GM21737 (cell line): ENCODE measurements at regions not wholly inside any gene's neighbourhood (a gene's known extent, or its start where the extent isn't known, plus 50 kb on each side); places are given as distances from the start of the nearest gene placed in this dataset.

Experiments
- ATAC-seq: cut with Tn5 transposase; IDR thresholded peaks from one replicate; pipeline ENCODE4 v1.9.1; 2021; ENCODE audit warnings: mild to moderate bottlenecking, moderate library complexity; ENCODE audit not compliant: unreplicated experiment

- ATAC-seq: no peak
Observed at GRCh38 chr18:41373612-41374011, 581.4 kb upstream of the PIK3C3 start.

- ATAC-seq: no peak
Observed at GRCh38 chr18:41372046-41372665, 582.9 kb upstream of the PIK3C3 start.

- ATAC-seq: no peak
Observed at GRCh38 chr18:41371156-41372045, 583.6 kb upstream of the PIK3C3 start.

GRCh38 chr18:41370740-41371139 is 584.3 kb upstream of the PIK3C3 start:
- no peak for ATAC-seq

- ATAC-seq: no peak
Observed at GRCh38 chr18:41357708-41358107, 597.3 kb upstream of the PIK3C3 start.

GRCh38 chr18:41353777-41354528 is 601.1 kb upstream of the PIK3C3 start:
- ATAC-seq: no peak

- no peak for ATAC-seq
Observed at GRCh38 chr18:41351430-41351829, 603.6 kb upstream of the PIK3C3 start.

- ATAC-seq: no peak
Observed at GRCh38 chr18:41347057-41347456, 608.0 kb upstream of the PIK3C3 start.

- no peak for ATAC-seq
Observed at GRCh38 chr18:41343808-41344207, 611.2 kb upstream of the PIK3C3 start.

- no peak for ATAC-seq
Observed at GRCh38 chr18:41338341-41338740, 616.7 kb upstream of the PIK3C3 start.

- no peak for ATAC-seq
Observed at GRCh38 chr18:41331661-41332060, 623.4 kb upstream of the PIK3C3 start.

GRCh38 chr18:41326311-41326710 is 628.7 kb upstream of the PIK3C3 start:
- no peak for ATAC-seq

- no peak for ATAC-seq
Observed at GRCh38 chr18:41324934-41325333, 630.1 kb upstream of the PIK3C3 start.

- ATAC-seq: no peak
Observed at GRCh38 chr18:41324020-41324791, 630.8 kb upstream of the PIK3C3 start.

GRCh38 chr18:41323044-41323443 is 632.0 kb upstream of the PIK3C3 start:
- no peak for ATAC-seq

- ATAC-seq: no peak
Observed at GRCh38 chr18:41320100-41320499, 634.9 kb upstream of the PIK3C3 start.

GRCh38 chr18:41315134-41315533 is 639.9 kb upstream of the PIK3C3 start:
- no peak for ATAC-seq

- no peak for ATAC-seq
Observed at GRCh38 chr18:41311571-41312547, 643.2 kb upstream of the PIK3C3 start.

GRCh38 chr18:41297740-41298139 is 657.3 kb upstream of the PIK3C3 start:
- no peak for ATAC-seq

GRCh38 chr18:41269294-41269693 is 685.7 kb upstream of the PIK3C3 start:
- ATAC-seq: no peak
